Colonic mucosa (tissue), 4 donors: ENCODE measurements at regions not wholly inside any gene's neighbourhood (a gene's known extent, or its start where the extent isn't known, plus 50 kb on each side); places are given as distances from the start of the nearest gene placed in this dataset.

ENCODE experiments used
- DNase-seq: peaks from one replicate; pipeline ENCODE4 v3.0.0-alpha.2; 2020
- H3K27ac ChIP-seq: fragments of 200-600 bp; one replicate; pipeline ENCODE4 v1.8.0; 2021
- H3K27me3 ChIP-seq: fragments of 200-600 bp; one replicate; pipeline ENCODE4 v1.8.0; 2021
- H3K36me3 ChIP-seq: fragments of 200-600 bp; one replicate; pipeline ENCODE4 v1.8.0; 2021
- H3K4me1 ChIP-seq: fragments of 200-600 bp; one replicate; pipeline ENCODE4 v1.8.0; 2021; ENCODE audit warnings: mild to moderate bottlenecking
- H3K4me3 ChIP-seq: fragments of 200-600 bp; one replicate; pipeline ENCODE4 v1.8.0; 2021
- H3K9ac ChIP-seq, 2 donors: one replicate each; pipeline ENCODE4 v1.7.0; 2013; ENCODE audit warnings: control low read depth in 2 of 2, low read depth in 2 of 2, low read length in 2 of 2
- H3K9me3 ChIP-seq: fragments of 200-600 bp; one replicate; pipeline ENCODE4 v1.8.0; 2021
- intact Hi-C: fragments of 100-400 bp; cut with DNase I; formaldehyde crosslinking; loops from one replicate; pipeline ENCODE4 v1.14.1; 2022
- TF ChIP-seq, protein P1 (sequence below): fragments of 200-600 bp; IDR thresholded peaks from one replicate; pipeline ENCODE4 v1.8.0; 2022; ENCODE audit warnings: antibody characterized with exemption, mild to moderate bottlenecking
- donor health status: healthy.
- donor health status: DM: no; HTN: no; CAD: no.
- donor health status: DM: no; HTN: no; CAD: no.

DNA sequence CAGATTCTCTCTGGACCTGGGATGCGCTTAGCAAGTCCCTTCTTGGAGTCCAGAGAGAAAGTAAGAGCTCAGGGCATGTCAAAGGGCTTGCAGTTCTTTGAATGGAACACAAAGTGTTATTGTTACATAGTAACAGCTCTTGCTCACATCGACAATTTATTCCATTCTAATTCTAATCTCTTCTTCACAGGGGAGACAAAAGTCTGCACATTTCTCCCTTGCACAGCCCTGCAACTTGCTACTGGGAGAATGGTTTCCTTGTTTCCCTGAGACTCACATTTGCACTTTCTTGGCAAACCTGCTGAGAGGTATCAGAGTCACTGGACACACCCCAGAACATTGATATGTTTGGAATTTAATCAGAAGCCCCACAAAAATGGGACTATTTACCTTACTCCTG lies 209.9 kb upstream of the IGF1 start:
- H3K27ac ChIP-seq, result no peak overlapping the region
- no peak overlapping the region for H3K4me3 ChIP-seq
- H3K4me1 ChIP-seq, result no peaks in the 10 kb centered on the region
- no peaks in the 10 kb centered on the region for H3K27me3 ChIP-seq
- DNase-seq, result no peak
- intact Hi-C loops, result no loop called here
- H3K9ac ChIP-seq, result no peak overlapping the region
- no peaks in the 10 kb centered on the region for H3K36me3 ChIP-seq
- TF ChIP-seq, protein P1, sequence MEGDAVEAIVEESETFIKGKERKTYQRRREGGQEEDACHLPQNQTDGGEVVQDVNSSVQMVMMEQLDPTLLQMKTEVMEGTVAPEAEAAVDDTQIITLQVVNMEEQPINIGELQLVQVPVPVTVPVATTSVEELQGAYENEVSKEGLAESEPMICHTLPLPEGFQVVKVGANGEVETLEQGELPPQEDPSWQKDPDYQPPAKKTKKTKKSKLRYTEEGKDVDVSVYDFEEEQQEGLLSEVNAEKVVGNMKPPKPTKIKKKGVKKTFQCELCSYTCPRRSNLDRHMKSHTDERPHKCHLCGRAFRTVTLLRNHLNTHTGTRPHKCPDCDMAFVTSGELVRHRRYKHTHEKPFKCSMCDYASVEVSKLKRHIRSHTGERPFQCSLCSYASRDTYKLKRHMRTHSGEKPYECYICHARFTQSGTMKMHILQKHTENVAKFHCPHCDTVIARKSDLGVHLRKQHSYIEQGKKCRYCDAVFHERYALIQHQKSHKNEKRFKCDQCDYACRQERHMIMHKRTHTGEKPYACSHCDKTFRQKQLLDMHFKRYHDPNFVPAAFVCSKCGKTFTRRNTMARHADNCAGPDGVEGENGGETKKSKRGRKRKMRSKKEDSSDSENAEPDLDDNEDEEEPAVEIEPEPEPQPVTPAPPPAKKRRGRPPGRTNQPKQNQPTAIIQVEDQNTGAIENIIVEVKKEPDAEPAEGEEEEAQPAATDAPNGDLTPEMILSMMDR, result no peak
- no peaks in the 10 kb centered on the region for H3K9me3 ChIP-seq

DNA sequence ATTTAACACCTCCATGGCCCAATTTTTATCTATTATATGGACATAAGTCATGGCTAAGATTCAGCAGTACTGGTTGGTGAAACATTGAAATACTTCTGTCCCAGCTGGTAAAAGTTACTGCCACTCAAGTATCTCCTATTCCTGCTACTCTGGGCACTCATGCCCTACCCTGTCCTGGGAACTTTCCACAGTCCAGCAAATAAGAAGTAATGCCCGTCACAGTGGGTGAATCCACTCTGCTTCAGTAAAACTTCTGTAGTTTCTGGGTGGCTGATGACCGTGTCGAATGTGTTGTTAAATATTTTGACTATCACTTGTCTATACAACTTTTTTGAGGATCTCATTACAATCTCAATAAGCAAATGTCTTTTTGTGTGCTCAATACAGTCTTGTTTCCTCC lies 209.3 kb upstream of the IGF1 start:
- no peak for DNase-seq
- TF ChIP-seq, protein P1, result no peak
- H3K36me3 ChIP-seq, result no peaks in the 10 kb centered on the region
- H3K27me3 ChIP-seq, result no peaks in the 10 kb centered on the region
- no peaks in the 10 kb centered on the region for H3K9me3 ChIP-seq
- intact Hi-C loops, result no loop called here
- H3K4me1 ChIP-seq, result no peaks in the 10 kb centered on the region
- H3K9ac ChIP-seq, result no peak overlapping the region
- no peak overlapping the region for H3K27ac ChIP-seq
- H3K4me3 ChIP-seq, result no peak overlapping the region

DNA sequence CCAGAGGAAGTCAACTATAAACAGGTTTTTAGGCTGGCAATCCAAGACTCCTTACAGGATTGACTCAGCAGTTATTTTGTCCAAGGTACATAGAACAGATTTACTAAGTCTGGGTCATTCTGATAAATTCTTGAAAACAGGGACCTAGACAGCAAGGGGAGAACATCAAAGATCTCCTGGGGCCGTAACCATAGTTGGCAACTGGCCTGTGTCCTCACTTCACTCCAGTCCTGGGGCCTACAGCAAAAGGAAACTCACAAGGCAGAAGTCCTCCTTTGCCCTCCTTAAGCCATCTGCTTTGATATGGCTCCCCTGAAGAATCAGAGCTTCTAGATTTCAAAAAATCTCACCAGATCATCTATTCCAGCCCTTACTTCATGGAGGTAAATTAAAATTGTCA lies 207.2 kb upstream of the IGF1 start:
- H3K4me1 ChIP-seq, result no peaks in the 10 kb centered on the region
- H3K4me3 ChIP-seq, result no peak overlapping the region
- H3K36me3 ChIP-seq, result no peaks in the 10 kb centered on the region
- no peaks in the 10 kb centered on the region for H3K27me3 ChIP-seq
- no peak overlapping the region for H3K27ac ChIP-seq
- intact Hi-C loops, result no loop called here
- no peak for DNase-seq
- H3K9ac ChIP-seq, result no peak overlapping the region
- no peaks in the 10 kb centered on the region for H3K9me3 ChIP-seq
- TF ChIP-seq, protein P1, result no peak

DNA sequence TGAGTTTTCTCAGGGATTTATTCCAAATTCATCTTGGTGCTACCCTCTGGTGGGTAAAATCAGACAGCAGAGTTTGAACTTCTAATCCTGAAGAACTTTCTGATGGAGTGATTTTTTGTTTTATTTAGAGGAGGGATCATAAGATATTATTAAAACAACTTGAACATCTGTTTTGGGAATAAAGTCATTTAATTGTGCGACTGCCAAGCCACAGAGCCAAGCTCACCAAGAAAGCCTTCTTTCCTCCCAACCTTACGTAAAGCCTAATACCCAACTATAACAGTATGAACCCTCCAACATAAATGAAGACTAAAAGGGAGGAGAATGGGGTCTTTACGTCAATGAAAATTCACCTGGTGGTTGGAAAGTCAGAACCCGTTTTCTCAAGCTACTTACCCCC lies 205.5 kb upstream of the IGF1 start:
- Histone ChIP-seq H3K9me3 (no peaks in the 10 kb centered on the region), H3K27ac (no peak overlapping the region), H3K27me3 (no peaks in the 10 kb centered on the region), H3K4me3 (no peak overlapping the region), H3K4me1 (no peaks in the 10 kb centered on the region), H3K9ac (no peak overlapping the region), H3K36me3 (no peaks in the 10 kb centered on the region)
- no peak for DNase-seq
- intact Hi-C loops, result no loop called here
- TF ChIP-seq, protein P1, result no peak

DNA sequence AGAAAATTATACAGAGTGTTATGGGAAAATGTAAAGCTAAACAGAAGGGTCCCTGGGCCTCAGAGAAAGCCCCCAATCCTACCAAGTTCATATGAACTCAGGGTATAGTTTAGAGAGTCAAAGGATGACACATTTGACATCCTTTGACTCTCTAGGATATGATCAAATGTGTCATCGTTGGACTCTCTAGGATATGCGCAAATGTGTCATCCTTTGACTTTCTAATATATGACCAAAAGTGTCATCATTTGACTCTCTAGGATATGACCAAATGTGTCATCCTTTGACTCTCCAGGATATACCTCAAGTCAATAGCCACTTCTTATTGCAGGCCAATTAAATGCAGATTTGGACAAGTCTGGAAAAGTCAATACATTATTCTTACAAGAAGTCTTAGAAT lies 204.8 kb upstream of the IGF1 start:
- Histone ChIP-seq H3K36me3 (no peaks in the 10 kb centered on the region), H3K9ac (no peak overlapping the region), H3K9me3 (no peaks in the 10 kb centered on the region), H3K27me3 (no peaks in the 10 kb centered on the region), H3K4me3 (no peak overlapping the region), H3K4me1 (no peaks in the 10 kb centered on the region), H3K27ac (no peak overlapping the region)
- intact Hi-C loops, result no loop called here
- no peak for DNase-seq
- TF ChIP-seq, protein P1, result no peak
